ENCODE measurements at regions not wholly inside any gene's neighbourhood (a gene's known extent, or its start where the extent isn't known, plus 50 kb on each side); places are given as distances from the start of the nearest gene placed in this dataset.

DNA sequence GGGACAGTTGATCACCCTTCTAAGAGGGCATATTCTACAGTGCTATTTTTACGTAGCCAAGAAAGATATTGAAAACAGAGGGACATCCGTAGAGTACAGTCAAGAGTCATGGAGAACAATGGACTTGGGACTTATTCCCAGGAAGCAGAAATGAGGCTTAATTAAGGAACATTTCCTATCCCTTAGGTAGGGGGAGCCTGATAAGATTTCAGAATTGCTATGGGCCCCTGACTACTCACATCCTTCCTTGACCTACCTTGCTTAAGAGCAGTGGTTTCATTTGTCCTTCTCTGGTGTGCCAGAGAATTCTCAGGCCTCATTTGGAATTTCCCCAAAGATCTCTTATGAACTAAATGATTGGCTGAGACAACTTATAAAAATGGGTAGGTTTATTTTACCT is 189.5 kb upstream of the DTNBP1 start:
- H3K4me1 ChIP-seq (ENCODE audit: low read length) = peaks cover 10% of the 10 kb centered on the region
- H3K9me3 ChIP-seq (ENCODE audit: insufficient read depth, low read length) = no peaks in the 10 kb centered on the region
- no peak overlapping the region for H3K9ac ChIP-seq (ENCODE audit: low read length)
- no peak overlapping the region for H3K27ac ChIP-seq (ENCODE audit: low read length)
- H3K27me3 ChIP-seq (ENCODE audit: low read depth, low read length) = no peaks in the 10 kb centered on the region
- no peaks in the 10 kb centered on the region for H3K79me2 ChIP-seq (ENCODE audit: low read length)
- TF ChIP-seq, protein P1, sequence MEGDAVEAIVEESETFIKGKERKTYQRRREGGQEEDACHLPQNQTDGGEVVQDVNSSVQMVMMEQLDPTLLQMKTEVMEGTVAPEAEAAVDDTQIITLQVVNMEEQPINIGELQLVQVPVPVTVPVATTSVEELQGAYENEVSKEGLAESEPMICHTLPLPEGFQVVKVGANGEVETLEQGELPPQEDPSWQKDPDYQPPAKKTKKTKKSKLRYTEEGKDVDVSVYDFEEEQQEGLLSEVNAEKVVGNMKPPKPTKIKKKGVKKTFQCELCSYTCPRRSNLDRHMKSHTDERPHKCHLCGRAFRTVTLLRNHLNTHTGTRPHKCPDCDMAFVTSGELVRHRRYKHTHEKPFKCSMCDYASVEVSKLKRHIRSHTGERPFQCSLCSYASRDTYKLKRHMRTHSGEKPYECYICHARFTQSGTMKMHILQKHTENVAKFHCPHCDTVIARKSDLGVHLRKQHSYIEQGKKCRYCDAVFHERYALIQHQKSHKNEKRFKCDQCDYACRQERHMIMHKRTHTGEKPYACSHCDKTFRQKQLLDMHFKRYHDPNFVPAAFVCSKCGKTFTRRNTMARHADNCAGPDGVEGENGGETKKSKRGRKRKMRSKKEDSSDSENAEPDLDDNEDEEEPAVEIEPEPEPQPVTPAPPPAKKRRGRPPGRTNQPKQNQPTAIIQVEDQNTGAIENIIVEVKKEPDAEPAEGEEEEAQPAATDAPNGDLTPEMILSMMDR (IDR thresholded peaks at IDR 0.05; ENCODE audit: low read depth, low read length) = no peak
- TF ChIP-seq EZH2phosphoT487 (IDR thresholded peaks at IDR 0.05; ENCODE audit: low read depth) = no peak
- no peak overlapping the region for H3K4me3 ChIP-seq (ENCODE audit: low read length)
- H2AFZ ChIP-seq (ENCODE audit: low read depth, low read length) = no peak overlapping the region
- H3K4me2 ChIP-seq (ENCODE audit: low read length) = no peak overlapping the region
- H4K20me1 ChIP-seq (ENCODE audit: insufficient read depth, low read length) = no peaks in the 10 kb centered on the region
- no peaks in the 10 kb centered on the region for H3K36me3 ChIP-seq (replicated peaks; ENCODE audit: low read depth, low read length)

GRCh38 chr6:15849395-15849794 is 186.6 kb upstream of the DTNBP1 start:
- H3K9ac ChIP-seq (ENCODE audit: low read length) = no peak overlapping the region
- no peak overlapping the region for H3K4me2 ChIP-seq (ENCODE audit: low read length)
- no peaks in the 10 kb centered on the region for H3K9me3 ChIP-seq (ENCODE audit: insufficient read depth, low read length)
- no peak overlapping the region for H2AFZ ChIP-seq (ENCODE audit: low read depth, low read length)
- no peaks in the 10 kb centered on the region for H3K27me3 ChIP-seq (ENCODE audit: low read depth, low read length)
- H3K4me3 ChIP-seq (ENCODE audit: low read length) = no peak overlapping the region
- no peak overlapping the region for H3K27ac ChIP-seq (ENCODE audit: low read length)
- TF ChIP-seq EZH2phosphoT487 (IDR thresholded peaks at IDR 0.05; ENCODE audit: low read depth) = no peak
- TF ChIP-seq, protein P1 (IDR thresholded peaks at IDR 0.05; ENCODE audit: low read depth, low read length) = no peak
- H3K4me1 ChIP-seq (ENCODE audit: low read length) = peaks cover 17% of the 10 kb centered on the region
- no peaks in the 10 kb centered on the region for H4K20me1 ChIP-seq (ENCODE audit: insufficient read depth, low read length)
- H3K79me2 ChIP-seq (ENCODE audit: low read length) = no peaks in the 10 kb centered on the region
- no peaks in the 10 kb centered on the region for H3K36me3 ChIP-seq (replicated peaks; ENCODE audit: low read depth, low read length)

DNA sequence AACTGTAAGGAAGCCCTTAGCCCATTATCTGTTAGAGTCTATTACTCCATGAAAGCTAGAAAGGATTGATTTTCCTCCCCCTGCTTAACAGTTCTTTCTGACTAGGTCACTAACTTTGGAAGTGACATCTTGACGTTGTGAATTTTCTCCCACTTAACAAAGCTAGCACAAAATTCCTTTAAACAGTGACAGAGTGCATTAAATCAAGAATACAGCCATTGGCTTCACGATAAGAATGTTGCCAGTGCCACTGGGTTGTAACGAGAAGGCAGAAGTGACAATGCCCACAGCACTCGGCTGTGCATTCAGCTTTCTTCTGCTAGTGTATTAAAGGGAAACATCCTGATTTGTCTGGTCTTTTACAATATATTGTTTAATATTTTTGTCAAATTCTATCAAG is 182.7 kb upstream of the DTNBP1 start:
- TF ChIP-seq, protein P1 (IDR thresholded peaks at IDR 0.05; ENCODE audit: low read depth, low read length) = no peak
- no peak for TF ChIP-seq EZH2phosphoT487 (IDR thresholded peaks at IDR 0.05; ENCODE audit: low read depth)
- Histone ChIP-seq H3K9me3 (ENCODE audit: insufficient read depth, low read length) (no peaks in the 10 kb centered on the region), H4K20me1 (ENCODE audit: insufficient read depth, low read length) (no peaks in the 10 kb centered on the region), H3K4me2 (ENCODE audit: low read length) (no peak overlapping the region), H3K36me3 (replicated peaks; ENCODE audit: low read depth, low read length) (no peaks in the 10 kb centered on the region), H3K4me1 (ENCODE audit: low read length) (peaks cover 15% of the 10 kb centered on the region), H2AFZ (ENCODE audit: low read depth, low read length) (no peak overlapping the region), H3K79me2 (ENCODE audit: low read length) (no peaks in the 10 kb centered on the region), H3K9ac (ENCODE audit: low read length) (no peak overlapping the region), H3K27ac (ENCODE audit: low read length) (no peak overlapping the region), H3K27me3 (ENCODE audit: low read depth, low read length) (no peaks in the 10 kb centered on the region), H3K4me3 (ENCODE audit: low read length) (no peak overlapping the region)

DNA sequence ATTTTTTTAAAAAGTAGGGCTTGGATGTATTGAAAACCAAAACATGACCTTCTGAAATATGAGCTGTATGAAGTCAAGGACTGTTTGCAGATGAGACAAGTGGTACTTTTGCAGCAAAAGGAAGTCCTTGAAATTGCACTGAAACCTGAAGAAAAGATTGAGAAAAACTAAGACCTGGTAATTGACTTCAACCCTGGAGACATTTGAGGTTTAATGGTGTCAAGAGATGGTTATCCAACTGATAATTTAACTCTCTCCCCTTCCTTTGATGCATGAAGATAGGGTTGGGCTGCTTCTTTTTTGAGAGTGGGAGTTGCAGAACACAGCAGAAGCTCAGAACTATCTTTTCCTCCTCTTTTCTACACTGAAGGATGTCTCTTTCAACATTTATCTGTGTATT is 180.9 kb upstream of the DTNBP1 start:
- Histone ChIP-seq H3K27me3 (ENCODE audit: low read depth, low read length) (no peaks in the 10 kb centered on the region), H3K9ac (ENCODE audit: low read length) (no peak overlapping the region), H2AFZ (ENCODE audit: low read depth, low read length) (no peak overlapping the region), H3K36me3 (replicated peaks; ENCODE audit: low read depth, low read length) (no peaks in the 10 kb centered on the region), H3K9me3 (ENCODE audit: insufficient read depth, low read length) (no peaks in the 10 kb centered on the region), H3K4me2 (ENCODE audit: low read length) (no peak overlapping the region), H4K20me1 (ENCODE audit: insufficient read depth, low read length) (no peaks in the 10 kb centered on the region), H3K27ac (ENCODE audit: low read length) (no peak overlapping the region), H3K4me3 (ENCODE audit: low read length) (no peak overlapping the region), H3K4me1 (ENCODE audit: low read length) (peaks cover 9% of the 10 kb centered on the region; the same call in 1 of the 2 replicates), H3K79me2 (ENCODE audit: low read length) (no peaks in the 10 kb centered on the region)
- TF ChIP-seq EZH2phosphoT487 (IDR thresholded peaks at IDR 0.05; ENCODE audit: low read depth) = no peak
- TF ChIP-seq, protein P1 (IDR thresholded peaks at IDR 0.05; ENCODE audit: low read depth, low read length) = no peak
